Activated CD4-positive, alpha-beta T cell treated with anti-CD3 and anti-CD28 coated beads for 48 hours (primary cell): ENCODE measurements at regions not wholly inside any gene's neighbourhood (a gene's known extent, or its start where the extent isn't known, plus 50 kb on each side); places are given as distances from the start of the nearest gene placed in this dataset.

ENCODE experiments used
- DNase-seq: peaks from one replicate; pipeline ENCODE4 v3.0.0-alpha.2; 2020

DNA sequence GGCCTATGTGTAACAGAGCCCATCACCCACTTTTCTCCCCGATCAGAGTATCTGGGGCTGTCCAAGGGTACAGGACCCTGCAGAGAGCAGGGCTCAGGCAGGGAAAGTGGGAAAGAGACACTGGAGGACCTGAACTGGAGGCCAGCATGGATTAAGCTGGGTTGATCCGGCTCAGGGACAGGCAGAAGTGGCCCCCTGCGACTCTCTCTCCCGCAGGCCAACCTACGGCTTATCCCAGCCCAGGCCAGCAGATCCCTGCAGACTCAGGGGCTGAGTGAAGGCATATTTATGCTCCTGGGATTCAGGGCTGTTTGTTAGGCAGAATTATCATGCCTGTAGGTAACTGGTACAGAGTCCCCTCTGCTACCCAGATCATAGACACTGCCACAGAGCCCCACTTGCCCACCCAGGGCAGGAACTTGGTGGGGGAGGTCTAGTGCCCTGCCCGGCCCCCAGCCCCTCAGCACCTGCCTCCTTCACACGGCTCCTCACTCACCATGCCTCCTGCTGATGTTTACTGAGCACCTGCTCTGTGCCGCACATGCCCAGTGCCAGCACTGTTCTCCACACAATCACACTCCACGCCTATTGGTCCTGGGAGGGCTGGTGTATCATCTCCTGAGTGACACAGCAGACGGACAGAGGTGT, 87.3 kb downstream of the ADRA2C start:
- no peak for DNase-seq

DNA sequence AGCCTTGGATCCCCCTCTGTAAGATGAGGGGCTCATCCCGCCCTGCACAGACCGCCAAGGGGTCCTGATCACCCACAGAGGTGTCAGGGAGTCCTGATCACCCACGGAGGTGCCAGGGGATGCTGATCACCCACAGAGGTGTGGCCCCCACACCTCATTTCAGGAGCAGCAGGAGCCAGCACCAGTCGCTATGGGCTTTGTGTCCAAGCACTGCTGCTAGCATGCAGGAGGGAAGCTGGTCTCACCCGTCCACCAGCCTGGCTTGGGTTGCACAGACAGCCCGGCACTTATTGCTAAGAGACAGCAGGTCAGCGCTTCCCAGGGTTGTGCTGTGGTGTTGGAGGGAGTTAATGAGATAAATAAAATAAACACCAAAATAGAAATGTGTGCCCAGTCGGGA, 88.5 kb downstream of the ADRA2C start:
- no peak for DNase-seq

DNA sequence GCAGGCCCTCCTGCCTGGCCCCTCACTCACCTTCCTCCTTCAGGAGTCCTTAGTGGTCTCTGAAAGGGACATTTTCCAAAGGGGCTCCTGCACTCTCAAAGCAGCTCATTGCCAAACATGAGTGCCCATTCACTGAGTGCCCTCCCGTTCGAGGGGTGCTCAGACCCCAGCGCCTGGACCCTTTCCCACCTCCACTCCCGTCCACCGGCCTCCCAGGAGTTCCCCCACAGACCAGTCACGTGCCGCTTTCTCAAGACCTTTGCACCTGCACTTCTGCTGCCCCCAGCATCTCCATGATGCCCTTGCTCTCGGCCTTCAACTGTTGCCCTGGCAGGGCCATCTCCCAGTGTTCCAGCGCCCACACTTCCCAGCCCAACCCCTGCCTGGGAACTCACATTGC, 89.5 kb downstream of the ADRA2C start:
- DNase-seq, result no peak

DNA sequence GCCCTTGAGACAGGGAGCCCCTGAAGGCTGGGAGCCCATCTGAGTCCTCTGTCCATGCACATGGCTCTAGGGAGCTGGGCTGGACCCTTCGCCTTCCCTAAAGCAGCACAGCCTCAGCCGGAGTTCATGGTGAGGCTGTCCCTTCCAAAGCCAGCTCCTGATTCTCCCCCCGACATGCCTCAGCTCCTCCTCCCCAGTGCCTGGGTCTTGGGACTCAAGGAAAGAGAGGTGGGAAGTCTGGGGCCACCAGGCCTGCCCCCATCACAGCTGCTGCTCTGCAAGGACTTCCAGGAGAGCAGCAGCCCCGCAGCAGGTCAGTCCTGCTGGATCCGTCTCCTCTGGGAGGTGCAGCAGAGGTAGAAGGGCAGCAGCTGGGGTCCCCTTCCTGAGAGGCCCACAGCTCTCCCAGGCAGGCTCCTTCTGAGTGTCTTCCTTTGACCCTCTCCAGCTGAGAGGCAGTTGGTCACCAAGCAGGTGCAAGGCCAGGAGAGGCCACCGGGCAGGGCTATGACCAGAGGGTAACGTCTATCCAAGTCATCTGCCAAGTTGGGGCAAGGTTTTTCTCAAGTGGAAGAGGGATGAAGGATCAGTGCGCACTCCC, 90.5 kb downstream of the ADRA2C start:
- no peak for DNase-seq

DNA sequence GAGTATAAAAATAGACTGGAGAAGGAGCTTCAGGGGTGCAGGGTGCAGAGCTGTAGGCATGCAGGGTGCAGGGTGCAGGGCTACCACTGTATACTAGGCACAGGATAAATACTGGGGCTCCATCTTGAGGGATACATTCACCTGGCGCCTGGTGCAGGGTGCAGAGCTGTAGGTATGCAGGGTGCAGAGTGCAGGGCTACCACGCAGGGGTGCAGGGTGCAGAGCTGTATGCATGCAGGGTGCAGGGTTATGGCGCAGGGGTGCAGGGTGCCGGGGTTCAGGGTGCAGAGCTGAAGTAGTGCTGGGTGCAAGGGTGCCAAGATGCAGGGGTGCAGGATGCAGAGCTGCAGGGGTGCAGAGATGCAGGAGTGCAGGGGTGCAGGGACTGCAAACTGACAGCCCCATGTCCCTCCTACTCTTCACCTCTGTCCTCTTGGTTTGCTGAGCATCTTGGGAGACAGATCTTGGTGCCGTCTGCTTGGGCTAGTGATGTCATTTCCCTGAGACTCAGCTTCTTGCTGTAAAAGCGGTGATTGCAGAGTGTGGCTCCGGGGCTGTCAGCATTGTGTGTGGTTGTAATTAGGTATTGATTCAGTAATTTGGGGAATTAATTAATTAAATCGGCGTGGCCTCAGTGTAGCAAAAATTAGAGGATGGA, 91.2 kb downstream of the ADRA2C start:
- DNase-seq, result no peak

DNA sequence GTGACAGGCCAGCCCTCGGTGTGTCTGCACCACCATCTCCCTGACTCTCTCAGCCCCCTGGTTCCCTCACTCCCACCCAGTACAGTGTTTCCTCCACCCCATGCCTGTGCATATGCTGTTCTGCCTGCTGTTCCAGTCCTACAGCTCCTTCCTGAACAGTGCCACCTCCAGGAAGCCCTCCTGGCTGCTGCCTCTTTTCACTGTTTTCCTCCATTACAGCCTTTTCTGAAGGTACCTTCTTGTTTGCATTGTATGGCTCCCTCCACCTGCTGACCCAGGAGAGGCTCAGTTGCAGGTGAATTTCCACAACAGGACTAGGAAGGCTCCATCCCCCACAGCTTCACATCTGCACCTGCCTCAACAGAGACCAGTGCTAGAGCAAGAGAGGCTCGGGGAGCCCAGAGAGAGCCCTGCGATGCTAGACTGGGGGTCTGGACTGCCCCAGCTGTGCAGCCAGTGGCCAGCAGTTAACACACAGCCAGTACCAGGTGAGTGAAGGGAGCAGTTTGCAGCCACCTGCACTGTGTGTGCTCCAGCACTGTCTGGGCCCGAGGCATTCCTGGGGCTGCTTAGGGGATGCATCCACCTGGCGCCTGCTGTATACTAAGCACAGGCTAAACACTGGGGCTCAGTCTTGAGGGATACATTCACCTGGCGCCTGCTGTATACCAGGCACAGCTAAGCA, 92.0 kb downstream of the ADRA2C start:
- no peak for DNase-seq

DNA sequence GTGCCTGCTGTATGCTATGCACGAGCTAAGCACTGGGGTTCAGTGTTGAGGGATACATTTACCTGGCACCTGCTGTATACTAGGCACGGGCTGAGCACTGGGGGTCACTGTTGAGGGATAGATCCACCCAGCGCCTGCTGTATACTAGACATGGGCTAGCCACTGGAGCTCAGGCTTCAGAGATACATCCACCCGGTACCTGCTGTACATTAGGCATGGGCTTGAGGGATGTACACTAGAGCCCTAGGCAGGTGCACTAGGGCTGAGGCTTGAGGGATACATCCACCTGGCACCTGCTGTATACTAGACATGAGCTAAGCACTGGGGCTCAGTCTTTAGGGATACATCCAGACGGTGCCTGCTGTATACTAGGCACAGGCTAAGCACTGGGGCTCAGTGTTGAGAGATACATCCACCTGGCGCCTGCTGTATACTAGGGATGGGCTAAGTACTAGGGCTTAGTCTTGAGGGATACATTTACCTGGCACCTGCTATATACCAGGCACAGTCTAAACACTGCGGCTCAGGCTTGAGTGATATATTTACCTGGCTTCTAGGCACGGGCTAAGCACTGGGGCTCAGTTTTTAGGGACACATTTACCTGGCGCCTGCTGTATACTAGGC, 92.7 kb downstream of the ADRA2C start:
- DNase-seq, result no peak

DNA sequence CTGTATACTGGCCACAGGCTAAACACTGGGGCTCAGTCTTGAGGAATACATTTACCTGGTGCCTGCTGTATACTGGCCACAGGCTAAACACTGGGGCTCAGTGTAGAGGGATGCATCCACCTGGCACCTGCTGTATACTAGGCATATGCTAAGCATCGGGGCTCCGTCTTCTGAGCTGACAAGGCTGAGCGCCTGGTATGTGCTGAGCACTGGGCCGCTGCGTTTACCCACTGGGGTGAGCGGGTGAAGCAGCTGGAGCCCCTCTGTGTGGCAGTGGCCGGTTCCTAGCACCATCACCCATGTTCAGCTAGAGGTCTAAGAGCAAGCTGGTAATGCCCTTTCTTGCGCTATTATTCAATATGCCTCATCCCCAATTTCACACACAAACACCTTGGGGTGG, 93.4 kb downstream of the ADRA2C start:
- no peak for DNase-seq

DNA sequence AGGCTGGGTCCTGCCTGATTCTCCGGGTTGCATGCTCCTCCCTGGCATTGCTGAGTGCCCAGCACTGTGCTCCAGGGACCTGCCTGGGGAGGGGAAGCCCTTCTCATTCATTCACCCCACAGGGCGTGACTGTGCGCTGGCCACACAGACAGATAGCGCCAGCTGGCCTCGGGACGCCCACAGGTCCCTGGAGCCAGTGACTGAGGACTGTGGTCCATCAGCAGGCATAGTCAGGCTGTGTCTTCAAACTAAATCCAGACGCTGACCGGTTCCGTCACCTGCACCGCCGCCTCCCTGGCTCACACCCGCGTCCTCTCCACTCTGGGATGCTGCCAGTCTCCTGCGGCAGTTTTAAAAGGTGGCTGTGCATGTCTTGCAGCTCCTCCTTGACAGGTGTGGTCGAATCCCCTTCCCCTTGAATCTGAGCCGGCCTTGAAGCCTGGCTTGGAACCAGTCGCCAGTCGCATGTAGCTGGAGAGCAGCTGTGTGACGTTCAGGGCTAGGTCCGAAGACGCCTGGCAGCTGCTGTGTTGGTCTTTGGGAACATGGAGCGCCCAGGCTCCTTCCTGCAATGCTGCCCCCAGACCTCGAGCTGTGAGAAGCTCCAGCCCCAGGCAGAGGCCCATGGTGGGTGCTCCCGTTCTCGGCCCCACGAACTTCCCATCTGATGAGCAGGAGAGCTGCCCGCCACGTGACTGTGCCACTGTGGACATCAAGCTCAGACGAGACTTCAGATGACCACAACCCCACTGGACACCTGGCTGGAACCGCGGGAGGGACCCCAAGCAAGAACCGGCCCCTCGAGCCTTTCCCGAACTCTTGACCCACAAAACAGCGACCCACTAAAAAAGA, 94.1 kb downstream of the ADRA2C start:
- no peak for DNase-seq

DNA sequence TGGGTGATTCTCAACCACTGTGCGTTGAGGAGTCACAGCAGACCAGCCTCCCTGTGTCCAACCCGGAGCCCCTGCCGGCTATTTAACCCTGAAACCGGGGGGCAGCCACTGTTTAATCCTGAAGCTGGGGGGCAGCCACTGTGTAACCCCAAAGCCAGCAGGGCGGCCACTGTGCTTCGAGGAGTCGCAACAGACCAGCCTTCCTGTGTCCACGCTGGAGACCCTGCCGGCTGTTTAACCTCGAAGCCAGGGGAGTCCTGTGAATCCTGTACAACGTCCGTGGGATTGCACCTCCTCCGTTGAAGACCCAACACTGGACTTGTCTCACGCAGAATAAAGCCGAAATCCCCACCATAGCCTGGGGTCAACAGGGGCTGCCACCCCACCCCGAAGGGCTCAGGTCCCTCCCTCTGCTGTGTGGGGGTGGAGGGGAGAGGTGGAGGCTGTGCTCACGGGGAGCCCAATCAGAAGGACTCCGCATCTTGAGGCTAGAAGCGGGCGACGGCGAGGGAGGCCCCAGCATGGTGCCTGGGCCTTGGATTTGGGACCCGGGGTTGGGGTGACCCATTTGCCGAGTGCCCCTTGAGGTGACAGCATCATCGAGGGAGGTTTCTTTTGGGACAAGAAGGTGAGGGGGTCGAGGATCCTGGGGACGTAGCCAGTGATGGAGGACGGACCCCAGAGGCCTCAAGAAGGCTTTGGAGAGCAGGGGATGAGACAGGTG, 94.9 kb downstream of the ADRA2C start:
- no peak for DNase-seq

DNA sequence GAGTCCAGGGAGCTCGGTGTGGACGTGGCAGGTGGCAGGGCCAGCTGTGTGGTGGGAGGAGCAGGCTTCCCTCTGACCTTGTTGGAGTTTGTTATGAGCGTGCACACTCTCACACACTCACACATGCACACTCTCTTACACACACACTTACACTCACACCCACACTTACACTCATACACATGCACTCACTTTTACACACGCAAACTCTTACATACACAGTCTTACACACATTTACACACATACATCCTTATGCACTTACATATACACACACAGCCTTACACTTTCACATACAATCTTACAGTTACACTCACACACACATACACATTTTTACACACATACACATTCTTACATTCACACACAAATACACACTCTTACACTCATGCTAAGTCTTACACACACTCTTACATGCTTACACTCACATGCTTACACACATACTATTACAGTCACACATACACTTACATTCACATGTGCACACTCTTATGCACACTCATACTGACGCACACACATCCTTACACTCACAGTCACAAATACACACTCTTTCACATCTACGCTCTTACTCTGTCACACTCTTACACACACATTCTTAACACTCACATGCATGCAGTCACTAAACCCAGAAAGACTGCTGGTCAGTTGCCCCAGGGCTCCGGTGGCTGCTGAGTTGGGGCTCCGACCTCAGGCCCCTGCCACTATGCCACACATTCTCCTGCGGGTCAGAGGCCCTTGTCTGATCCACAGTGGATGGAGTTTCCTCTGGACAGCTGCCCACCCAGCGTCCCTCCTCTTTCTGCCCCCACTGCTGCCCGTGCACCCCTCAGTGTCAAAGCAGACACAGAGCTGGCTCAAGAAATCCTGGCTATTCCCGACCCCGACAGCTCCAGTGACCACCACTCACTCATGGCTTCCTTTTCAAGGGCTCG, 95.8 kb downstream of the ADRA2C start:
- no peak for DNase-seq

DNA sequence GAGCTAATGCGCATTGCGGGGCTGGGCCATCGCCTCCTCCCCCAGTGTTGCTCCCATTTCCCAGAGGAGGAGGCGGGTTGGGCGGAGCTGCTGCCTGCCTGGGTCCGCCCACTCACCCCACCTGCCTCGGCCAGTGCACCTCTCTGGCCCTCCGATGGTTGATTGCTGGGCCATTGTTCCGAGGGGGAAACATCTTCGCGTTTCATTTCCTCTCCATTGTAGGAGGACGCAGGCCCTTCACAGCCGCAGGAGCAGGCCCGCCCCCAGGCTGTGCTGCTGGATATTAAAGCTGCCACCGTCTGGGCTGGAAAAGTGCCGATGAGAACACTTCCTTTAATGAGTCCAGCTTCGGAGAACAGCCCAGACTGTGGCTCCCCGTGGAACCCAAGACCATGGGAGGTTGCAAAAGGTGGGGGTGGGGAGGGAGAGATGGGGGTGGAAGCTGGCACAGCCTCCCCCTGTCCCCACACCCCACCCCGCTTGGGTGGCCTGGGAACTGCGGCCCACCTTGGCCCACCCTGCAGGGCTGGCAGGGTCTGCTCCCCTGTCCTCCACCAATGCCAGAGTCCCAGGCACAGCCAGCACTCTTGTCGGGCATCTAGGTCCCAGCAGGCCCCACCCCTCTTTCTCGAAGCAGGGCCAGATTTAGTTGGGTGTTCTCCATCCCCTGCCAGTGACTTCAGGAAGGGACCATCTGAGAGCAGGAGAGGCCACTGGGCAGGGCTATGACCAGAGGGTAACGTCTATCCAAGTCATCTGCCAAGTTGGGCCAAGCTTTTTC, 96.6 kb downstream of the ADRA2C start:
- no peak for DNase-seq

DNA sequence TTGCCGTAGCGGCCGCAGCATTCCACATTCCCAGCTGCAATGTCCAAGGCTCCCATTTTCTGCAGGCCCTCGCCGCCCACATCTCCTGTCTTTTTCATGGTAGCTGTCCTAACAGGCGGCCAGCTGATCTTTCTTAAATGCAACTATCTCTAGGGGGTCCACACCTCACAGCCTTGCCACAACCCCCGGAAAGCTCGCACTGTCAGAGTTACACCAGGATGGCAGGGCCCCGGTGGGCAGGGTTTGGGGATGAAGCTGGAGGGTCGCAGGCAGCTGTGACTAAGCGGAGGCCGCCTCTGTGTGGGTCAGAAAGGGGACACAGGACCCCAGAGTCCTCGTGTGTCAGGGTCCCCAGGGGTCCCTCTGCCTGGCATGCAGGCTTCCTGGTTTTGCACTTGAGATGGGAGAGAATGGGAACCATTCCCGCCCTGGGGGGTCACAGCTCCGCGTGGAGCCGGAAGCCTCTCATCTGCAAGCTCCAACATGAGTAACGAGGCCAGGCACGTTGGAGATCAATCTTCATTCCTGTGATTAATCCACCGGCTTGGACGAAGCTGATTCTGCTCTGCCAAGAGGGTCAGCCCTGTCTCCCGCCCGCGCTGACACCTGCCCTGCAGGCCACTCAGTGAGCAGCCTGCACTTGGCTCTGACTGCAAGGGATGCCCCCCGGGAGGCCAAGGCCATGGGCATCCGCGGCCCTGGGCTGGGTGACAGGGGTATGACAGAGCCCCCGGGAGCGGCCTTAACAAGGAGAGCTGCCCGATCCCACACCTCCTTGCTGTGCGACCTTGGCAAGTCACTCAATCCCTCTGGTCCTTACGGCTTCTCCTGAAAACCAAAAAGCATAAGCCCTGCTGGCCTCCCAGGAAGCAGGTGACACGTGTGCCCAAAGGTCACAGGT, 97.9 kb downstream of the ADRA2C start:
- DNase-seq, result no peak

DNA sequence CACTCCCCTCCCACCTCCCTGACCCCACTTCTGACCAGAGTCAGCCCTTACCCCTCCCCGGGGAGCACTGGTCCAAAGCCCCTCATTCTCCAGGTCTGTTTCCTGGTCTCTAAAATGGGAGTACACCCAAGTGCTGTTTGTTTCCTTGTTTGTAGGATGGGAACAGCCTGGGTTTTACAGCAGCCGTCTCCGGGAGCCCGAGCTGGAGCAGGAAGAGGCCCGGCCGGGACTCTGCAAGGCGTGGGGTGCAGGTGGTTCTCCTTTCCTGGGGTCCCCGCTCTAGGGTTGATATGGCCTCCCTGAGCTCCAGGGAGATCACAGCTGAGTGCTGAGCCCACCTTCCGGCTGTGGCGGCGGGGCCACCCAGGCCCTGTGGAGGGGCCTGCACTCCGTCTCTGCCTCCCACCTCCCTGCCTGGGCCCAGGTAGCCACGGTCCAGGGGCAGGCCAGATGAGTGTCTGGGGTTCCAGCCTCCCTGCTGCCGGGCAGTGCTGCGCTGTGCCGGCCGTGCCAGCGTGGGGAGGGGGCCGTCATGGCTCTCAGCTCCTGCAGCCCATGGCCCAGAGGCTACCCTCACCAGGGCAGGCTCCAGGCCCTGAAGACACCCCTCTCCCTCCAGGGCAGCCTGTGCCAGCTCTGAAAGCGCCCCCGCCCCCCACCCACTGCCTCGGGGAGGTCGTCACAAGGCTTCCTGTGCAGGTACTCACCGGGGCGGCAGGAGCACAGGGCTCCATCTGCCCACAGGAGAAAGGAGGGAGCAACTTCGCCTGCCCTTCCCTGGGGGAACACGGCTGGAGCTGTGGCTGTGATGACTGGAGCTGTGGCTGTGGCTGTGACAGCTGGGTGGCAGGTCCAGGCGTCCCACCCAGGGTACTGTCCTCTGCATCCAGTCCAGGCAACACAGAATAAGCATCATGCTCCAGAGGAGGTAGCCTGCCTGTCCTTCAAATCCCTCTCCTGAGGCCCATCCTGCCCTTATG, 98.8 kb downstream of the ADRA2C start:
- DNase-seq, result no peak

DNA sequence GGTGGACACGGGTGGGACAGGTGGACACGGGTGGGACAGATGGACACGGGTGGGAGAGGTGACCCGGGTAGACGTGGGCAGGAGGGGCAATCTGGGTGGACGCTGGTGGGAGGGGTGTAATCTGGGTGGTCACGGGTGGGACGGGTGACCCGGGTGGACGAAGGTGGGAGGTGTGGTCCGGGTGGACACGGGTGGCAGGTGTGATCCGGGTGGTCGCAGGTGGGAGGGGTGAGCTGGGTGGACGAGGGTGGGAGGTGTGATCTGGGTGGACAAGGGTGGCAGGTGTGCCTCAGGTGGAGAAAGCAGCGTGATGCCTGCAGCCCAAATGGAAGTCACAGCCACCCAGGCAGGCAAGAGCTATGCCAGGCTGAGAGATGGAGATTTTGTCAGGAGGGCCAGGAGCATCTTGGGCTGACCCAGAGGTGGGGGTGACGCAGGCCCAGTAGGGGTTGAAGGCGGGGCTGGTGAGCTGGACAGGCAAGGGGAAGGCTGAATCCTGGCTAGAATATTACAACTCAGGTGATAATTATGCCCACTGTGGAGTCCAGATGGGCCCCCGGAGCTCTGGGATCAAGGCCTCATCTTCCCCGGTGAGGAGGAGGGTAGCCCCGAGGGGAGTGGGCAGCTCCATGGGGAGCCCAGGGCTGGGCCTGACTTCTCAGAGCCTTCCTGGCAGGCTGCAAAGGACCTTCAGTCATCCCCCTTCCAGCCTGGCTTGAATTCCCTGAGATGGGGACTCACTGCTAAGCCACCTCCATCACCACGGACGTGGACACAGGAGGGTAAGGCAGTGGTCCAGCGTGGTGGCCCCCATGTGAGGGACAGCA, 100.0 kb downstream of the ADRA2C start:
- no peak for DNase-seq

DNA sequence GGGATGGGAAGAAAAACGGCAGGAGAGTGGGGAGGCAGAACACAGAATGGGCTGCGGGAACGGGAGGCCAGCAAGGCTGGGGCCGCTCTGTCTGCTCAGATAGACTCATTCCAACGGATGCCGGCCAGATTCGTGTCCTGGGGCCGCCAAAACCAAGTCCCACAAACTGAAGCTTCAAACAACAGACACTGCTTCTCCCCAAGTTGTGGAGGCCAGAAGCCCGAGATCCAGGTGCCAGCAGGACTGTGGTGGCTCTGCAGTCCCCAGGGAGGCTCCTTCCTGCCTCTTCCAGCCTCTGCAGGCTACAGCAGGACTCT, 100.6 kb downstream of the ADRA2C start:
- DNase-seq, result no peak
